LHCN-M2 (cell line): ENCODE measurements at regions not wholly inside any gene's neighbourhood (a gene's known extent, or its start where the extent isn't known, plus 50 kb on each side); places are given as distances from the start of the nearest gene placed in this dataset.
A peak's percentile ranks its signal among the peaks of the same experiment; 100 is the strongest.
"Not testable (repeated sequence)": the region's sequence is repeated elsewhere in the genome, so short reads cannot be mapped to it uniquely, and the experiment has no call there.

Experiments
- DNase-seq: peaks from one replicate; pipeline ENCODE4 v3.0.0-alpha.2; 2012; ENCODE audit warnings: low read depth

DNA sequence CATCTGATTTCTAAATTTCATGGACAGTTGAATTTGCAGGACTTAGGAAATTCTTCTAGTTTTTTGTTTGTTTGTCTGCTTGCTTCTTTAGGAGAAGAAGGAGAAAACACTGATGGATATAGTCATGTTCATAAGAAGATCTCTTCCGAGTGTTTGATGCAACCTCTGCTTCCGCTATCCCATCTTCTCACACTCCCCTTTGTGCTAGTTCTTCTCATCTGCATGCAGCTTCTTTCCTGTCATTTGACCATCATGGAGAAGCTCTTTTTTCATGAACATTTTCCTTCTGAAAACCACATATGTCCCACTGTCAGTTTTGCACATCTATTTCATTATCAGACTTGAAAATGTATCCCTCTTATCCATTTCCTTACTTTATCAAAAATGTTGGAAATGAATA is 346.9 kb upstream of the PRKCQ start:
- no peak for DNase-seq

DNA sequence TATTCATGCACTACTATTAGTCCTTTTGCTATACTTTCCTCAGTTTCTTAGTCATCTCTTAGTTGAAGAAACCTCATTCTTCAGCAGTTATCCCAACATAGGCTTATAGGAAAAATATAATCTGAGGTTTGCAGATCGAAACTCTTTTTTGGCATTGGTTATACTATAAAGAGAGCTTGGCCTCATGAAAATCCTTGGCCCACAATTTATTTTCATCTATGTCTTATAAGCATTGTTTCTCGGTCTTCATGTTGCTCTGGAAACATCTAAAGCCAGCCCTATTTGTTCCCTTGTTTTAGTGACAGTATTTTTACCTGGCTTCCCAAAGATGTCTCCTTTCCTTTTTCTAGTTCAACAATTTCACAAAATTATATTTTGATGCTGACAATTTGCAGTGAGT is 345.1 kb upstream of the PRKCQ start:
- no peak for DNase-seq

DNA sequence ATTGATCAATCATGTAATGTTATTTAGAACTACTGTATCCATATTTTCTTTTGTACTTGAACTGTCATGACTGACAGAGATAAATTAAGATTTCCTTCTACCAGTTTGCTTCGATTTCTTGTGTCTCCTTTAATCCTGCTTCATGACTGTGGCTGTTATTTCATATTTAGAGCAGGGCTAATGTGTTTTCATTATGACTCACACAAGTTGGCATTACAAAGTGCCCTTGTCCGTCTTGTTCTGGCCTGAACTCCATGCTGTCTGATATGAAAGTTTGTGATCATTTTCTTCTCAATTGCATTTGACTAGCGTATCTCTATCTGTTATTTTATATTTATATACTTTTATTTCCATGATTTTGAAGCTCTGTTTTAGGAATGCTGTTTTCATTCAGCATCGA is 344.1 kb upstream of the PRKCQ start:
- DNase-seq, result peak; percentile 81

DNA sequence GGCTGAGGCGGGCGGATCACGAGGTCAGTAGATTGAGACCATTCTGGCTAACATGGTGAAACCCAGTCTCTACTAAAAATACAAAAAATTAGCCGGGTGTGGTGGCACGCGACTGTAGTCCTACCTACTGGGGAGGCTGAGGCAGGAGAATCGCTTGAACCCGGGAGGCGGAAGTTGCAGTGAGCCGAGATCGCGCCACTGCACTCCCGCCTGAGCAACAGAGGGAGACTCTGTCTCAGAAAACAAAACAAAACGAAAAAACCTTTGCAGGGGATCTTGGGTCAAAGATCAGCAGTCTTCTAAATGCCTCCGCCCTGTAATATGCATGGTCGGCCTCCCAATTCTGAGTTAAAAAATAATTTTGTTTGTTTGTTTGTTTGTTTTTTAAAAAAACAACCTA is 340.9 kb upstream of the PRKCQ start:
- not testable (repeated sequence) for DNase-seq

DNA sequence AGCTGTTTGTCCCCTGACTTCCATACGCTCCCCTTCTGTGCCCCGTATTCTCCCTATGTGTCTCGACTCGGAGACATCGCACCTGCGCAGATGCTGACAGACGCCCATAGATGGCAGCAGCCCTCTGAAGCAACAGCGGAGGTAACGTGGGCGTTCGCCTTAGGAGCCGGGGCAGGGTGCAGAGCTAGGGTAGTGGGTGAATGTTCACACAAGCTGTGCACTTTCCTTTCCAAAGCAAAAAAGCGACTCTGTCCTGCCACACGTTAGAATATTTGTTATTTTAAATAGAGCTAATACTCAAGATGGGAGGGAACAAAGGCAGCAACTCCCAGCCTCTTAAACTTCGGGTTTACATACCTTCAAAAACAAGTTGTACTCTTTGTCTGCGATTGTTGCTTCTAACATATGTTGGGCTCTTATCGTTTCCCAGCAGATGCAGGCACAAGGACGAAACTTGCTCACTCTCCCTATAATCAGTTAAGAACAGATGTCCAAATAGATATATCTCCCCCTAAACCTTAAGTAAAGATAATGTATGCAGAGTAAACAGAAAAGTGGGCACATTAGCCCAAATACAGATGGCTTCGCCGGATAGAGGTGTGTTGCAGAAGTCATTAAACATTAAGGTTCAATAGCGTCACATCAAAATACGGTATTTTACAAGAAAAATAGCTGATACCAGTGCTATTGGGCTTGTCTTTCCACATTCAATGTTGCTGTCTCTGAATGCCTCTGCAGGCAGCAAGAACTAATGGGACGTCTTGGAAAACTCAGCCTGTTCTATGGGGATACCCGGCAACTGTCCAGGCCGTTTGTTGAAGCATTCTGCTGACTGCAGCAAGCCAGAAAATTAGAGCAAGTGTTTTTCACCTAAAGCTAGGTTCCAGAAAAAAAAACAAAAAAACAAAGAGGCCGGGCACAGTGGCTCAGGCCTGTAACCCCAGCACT is 340.3 kb upstream of the PRKCQ start:
- DNase-seq, result peak; percentile 43

DNA sequence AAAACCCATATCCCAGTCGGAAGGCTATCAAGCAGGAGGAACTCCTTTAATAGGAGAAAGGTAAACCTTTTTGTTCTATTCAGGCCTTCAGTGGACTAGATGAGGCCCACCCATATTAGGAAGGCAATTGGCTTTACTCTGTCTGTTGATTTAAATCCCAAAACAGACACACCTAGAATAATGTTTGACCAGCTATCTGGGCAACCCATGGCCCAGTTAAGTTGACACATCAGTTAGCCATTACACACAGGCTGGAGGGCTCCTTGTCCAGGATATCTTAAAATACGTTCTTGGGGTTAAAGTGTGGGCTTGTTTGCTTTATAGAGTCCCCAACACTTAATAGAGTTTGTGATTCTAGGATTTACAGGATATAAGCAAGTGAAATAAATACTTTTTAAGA is 339.0 kb upstream of the PRKCQ start:
- no peak for DNase-seq

DNA sequence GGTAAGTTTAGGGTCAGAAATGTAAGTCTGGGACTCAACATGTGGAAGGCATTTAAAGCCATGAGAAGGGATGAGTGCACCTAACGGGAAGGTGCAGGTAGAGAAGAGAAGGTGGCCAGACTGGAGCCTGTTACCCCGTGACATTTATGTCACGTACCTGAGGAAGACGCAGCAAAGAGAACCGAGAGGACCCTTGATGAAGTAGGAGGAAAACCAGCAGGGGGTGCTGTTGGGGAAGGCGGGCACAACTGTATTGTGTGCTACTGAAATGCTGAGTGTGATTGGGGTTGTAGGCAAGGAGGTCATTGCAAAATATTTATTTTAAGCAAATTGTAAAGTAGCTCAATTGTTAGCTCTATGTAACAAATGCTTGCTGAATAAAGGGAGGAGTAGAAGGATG is 338.2 kb upstream of the PRKCQ start:
- no peak for DNase-seq

DNA sequence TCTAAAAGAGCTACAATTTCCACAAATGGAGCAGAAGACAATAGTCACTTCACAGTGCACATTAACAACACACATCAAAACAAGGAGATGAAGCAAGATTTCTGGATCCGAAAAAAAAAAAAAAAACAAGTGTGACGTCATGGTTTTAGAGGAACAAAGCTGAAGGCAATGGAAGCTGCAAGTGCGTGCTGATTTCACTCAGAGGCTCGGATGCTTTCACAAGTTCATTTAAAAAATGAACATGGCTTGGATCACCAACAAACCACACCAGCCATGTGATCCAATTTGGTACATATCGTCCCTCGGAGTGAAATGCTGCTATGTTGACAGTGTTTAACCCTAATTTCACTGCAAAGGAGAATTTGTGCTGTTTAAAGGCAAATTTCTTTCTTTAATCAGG is 337.0 kb upstream of the PRKCQ start:
- DNase-seq, result no peak

DNA sequence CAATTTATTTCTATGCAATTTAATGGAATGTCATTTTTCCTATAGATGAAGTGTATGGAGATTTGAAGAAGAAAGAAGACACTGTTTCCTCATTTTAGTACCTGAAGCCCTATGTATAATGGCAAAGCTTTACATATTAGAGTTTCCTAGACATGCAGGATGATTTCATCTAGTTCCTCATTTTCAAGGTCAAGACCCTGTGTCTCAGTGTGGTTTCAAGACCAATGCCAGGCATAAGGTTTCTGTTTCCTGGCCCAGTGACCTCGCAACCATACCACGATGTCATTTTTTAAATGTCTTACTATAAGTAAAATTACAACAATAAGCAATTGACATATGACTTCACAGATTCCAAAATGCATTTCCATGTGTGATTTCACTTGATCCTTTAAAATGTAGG is 336.5 kb upstream of the PRKCQ start:
- no peak for DNase-seq

DNA sequence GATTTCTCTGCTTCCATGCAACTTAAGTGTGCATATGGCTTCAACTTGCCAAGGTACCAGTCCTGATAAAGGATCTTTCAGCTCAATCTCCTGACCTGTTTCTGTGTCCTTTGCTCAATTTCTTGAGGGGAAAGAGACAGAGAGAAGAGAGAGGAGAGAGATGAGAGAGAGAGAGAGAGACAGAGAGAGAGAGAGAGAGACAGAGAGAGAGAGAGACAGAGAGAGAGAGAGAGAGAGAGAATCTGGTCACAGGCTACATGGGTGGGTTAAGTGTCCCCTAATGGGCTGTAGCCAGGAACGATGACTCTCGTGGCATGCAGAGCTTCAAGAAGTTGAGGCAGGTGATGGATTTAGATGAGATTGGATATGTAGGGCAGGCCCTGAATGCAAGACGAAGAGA is 335.2 kb upstream of the PRKCQ start:
- DNase-seq, result no peak

DNA sequence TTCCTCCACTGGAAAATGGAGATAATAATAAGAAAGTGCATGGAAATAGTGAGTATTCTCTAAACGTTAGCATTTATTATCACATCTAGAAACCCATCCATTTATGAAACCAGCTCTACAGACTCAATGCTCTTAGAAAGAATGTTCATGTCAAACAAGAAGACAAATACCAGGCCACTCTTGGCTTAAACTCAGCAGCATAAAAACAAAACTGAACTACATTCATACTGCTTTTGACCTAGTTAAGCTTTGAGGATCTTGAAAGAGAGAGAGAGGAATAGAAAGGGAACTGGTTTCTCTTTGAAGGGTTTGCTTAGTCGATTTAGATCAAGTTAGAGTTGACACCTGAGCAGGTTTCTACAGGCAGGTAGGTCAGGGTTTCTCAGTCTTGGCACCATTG is 332.9 kb upstream of the PRKCQ start:
- no peak for DNase-seq

DNA sequence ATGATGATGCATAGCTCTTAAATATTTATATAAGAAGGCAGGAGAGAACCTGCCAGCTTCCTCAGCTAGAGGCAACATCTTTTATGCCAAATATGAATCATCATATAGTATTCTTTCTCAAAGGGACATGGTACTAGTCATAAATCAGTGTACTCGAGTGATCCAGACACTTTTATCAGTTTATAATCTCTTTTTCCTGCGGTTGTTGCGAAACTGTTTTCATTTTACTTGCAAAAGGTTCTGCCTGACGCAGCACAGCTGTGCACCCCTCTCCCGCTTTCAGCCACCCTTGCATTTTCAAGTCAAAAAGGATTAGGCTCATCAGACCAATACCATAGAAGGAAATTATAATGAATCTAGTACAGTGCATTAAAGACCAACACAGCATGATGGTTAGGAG is 332.3 kb upstream of the PRKCQ start:
- DNase-seq, result peak; percentile 17

DNA sequence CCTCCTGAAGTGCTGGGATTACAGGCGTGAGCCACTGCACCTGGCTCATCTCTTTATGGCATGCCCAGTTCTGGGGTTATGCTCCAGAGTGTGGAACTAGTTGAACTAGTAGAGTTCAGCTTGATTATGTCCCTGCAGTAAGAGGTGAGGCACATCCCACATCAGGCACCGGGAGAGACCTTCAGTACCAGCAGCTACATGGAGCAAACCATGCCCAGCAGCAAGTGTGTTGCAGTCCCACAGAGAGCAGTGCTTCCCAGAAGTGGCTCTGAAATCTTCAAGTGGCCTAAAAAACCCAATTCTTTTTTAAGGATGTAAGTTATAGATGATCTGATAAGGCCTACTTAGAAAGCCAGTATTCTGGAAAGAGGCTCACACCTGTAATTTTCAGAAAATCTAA is 331.9 kb upstream of the PRKCQ start:
- DNase-seq, result no peak

DNA sequence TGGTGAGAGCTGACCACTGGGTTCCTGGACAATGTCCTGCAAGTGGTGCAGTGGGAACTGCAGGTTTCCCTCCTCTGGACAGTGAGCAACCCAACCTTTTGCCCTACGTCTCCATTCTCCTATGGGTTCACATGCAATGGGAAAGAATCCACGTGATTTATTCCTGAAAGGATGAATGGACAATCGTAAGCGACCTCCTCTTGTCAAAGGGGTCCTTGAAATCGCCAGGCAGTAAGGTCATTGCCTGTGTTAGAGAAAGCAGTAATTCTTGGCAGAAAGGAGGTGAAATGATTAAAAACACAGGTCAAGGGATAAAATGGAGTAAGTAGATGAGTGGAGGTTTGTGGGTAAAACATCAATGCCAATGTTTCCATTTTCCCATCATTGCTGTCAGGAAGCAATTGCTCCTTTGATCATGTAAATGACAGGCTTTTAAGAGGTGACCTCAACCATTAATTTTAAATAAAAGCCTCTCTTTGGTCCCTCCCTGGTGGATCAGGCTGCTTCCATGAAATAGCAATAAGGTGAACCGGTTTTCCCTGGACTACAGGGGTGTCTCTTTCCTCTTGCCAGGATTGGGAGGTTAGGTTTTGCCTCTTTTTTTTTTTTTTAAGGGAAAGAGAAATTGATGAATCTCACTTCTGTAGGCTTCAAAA is 330.0 kb upstream of the PRKCQ start:
- no peak for DNase-seq

DNA sequence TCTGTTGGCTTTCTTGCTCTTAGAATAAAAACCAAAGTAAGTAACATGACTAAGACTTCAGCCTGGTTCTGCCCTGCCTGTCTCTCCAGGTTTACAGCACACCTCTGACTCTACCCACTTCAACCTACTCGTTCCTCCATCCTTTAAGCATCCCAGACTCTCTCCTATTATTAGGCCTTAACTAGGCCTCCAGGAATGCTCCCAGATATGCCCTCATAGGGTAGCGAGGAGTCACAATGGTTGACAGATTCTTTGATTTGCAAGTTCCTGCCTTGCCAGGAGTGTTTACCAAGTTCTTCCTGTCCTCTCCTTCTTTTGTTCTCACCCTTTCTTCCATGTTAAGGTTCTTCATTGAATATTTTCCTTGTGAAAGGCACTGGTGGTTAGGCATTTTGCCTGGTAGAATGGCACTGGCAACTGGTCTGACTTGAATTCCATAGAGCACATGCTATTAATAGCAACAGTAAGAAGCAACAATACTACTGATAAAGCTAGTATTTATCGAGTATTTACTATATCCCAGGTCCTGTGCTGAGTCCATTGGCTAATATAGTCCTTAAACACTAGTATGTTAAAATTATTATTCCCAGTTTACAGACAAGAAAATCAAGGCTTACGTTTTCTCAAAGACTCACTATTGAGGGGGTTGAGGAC is 327.9 kb upstream of the PRKCQ start:
- no peak for DNase-seq

DNA sequence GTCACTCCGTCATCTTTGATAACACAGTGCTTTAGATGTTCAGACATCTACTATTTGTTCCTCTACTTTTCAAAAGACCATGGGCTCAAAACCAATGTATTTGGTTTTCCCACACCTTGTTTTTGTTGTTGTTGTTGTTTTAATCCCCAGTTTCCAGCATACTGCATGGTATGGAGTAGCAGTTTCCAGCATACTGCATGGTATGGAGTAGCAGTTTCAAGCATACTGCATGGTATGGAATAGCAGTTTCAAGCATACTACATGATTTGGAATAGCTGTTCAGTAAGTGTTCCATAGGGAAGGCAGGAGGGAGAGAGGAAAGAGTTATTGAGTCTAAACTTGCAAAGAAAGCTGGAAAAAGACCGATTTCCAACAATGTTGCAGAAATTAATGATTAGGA is 314.3 kb upstream of the PRKCQ start:
- DNase-seq, result no peak

DNA sequence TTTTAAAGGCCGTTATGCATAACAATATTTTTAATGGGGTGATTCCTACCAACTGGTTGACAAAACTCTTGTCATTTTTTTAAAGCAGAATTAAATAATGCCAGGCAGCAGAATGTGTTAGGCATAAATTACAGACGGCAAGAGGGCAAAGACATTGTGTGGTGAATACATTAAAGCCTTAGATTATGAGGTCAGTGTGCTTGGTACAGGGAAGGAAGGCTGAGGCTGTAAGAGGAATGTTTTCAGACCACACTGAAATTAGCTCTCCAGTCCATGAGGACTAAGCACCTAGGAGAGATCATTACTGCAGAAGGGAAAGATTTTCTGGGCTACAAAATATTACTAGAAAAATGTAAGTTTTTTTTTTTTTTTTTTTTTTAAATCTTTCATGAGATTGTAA is 312.8 kb upstream of the PRKCQ start:
- DNase-seq, result no peak

DNA sequence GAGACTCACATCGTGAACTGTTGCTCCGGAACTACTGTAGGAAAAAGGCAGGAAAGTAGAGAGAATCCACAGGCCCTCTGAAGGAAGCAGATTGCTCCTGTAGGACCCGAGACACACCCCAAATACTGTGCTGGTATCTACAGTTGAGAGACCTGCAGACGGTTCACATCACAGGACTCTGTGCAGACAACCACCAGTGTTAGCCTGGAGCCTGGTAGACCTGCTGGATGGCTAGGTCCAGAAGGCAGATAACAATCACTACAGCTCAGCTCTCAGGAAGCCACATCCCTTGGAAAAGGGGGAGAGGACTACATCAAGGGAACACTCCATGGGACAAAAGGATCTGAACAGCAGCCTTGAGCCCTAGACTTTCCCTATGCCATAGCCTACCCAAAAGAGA is 311.8 kb upstream of the PRKCQ start:
- DNase-seq, result no peak

DNA sequence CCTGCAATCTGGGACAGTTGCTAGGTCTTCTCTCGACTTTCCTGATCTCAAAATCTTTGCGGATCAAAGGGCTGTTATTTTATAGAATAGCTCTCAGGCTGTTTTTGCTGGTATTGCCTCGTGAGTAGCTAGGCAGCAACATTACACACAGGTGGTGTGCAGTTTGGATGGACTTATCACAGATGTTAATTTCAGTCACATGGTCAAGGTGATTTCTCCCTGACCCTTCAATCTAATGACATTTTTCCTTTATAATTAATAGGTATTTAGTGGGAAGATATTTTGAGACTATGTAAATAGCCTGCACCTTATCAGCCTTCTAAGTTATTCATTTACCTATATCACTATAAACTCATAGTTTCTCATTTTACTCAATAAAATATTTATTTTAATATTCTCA is 309.6 kb upstream of the PRKCQ start:
- no peak for DNase-seq

DNA sequence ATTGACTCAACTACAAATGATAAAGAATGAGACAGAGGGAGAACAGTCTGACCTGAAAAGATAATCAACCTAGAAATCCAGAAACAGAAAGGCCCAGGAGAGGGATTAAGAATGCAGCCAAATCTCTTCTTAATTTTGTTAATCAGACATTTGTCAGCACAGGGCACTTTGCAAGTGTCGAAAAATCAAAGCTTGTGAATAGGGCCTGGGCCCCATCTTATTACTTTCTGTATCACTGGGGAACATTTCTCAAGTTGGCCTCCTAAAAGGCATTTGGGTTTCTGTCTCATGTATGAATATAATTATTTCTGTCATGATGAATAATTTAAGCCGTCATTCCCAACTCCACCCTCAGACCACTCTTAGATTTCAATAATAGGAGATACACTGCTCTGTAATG is 308.4 kb upstream of the PRKCQ start:
- no peak for DNase-seq

DNA sequence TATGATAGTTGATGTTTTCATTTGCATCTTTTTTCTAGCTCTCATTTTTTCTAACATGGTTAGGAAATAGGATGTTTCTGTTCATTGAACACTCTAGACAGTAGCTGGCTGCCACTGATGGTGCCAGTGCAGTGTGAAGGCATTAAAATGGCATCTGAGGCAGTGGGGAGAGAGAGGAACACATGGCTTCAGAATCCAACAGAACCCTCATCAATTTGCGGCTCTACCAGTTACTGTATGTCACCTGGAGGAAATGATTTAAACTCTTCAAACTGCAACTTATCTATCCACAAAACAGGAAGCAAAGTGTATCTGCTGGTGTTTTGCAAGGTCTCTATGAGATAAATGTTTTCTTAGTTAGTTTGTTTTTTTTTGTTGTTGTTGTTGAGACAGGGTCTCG is 305.2 kb upstream of the PRKCQ start:
- DNase-seq, result no peak

DNA sequence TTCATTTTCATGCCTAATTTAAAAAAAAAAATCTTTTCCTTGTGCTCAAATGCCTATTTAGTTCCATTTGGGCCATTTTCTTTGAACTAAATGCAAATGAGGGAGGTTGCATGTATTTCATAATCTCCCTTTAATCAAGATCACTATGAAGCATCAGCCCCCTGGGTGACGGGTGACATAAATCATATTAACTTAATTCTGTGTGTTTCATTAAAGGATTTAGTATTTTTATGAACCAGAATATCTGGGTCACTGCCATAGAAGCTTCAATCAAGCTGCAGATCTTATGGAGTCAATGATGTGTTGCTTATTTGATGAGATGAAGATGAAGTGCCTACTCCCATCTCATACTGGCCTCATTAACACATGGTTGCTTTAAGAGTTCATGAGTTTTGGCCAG is 301.9 kb upstream of the PRKCQ start:
- no peak for DNase-seq
